SK-N-SH treated with all-trans-retinoic acid at 6 μM for 48 hours (cell line): ENCODE measurements at regions not wholly inside any gene's neighbourhood (a gene's known extent, or its start where the extent isn't known, plus 50 kb on each side); places are given as distances from the start of the nearest gene placed in this dataset.

Experiments used
- ATAC-seq: fragments of 200-7000 bp; cut with Tn5 transposase; 3 replicates; pipeline ENCODE4 v1.9.1; 2020; ENCODE audit warnings: mild to moderate bottlenecking, moderate library complexity
- ARNTL ChIP-seq: fragments of 450-650 bp; formaldehyde crosslinking; IDR thresholded peaks from 2 replicates; pipeline ENCODE4 v1.5.0; 2020; ENCODE audit warnings: low read depth, mild to moderate bottlenecking, moderate library complexity, borderline replicate concordance
- BACH2 ChIP-seq: fragments of 250-450 bp; sonication (Bioruptor Pico); IDR thresholded peaks from 2 replicates; pipeline ENCODE4 v1.9.0; 2021; ENCODE audit warnings: mild to moderate bottlenecking, borderline replicate concordance
- CREB5 ChIP-seq: fragments of 250-450 bp; sonication (Bioruptor Pico); IDR thresholded peaks from 2 replicates; pipeline ENCODE4 v1.5.1; 2020; ENCODE audit warnings: low read depth, mild to moderate bottlenecking, moderate library complexity
- ESRRG ChIP-seq: fragments of 250-450 bp; sonication (Bioruptor Pico); IDR thresholded peaks from 2 replicates; pipeline ENCODE4 v1.6.1; 2021; ENCODE audit warnings: mild to moderate bottlenecking
- GLIS3 ChIP-seq: fragments of 250-450 bp; sonication (Bioruptor Pico); IDR thresholded peaks from 2 replicates; pipeline ENCODE4 v1.5.0; 2020; ENCODE audit warnings: mild to moderate bottlenecking, moderate library complexity
- PATZ1 ChIP-seq: fragments of 250-450 bp; sonication (Bioruptor Pico); IDR thresholded peaks from 2 replicates; pipeline ENCODE4 v1.8.0; 2020; ENCODE audit warnings: mild to moderate bottlenecking, moderate library complexity, borderline replicate concordance
- PPARA ChIP-seq: fragments of 250-450 bp; sonication (Bioruptor Pico); IDR thresholded peaks from 2 replicates; pipeline ENCODE4 v1.5.0; 2020; ENCODE audit warnings: mild to moderate bottlenecking, borderline replicate concordance
- RARB ChIP-seq: fragments of 250-450 bp; sonication (Bioruptor Pico); IDR thresholded peaks from 2 replicates; pipeline ENCODE4 v1.8.0; 2021; ENCODE audit warnings: mild to moderate bottlenecking, moderate library complexity
- SNAI2 ChIP-seq: fragments of 250-450 bp; sonication (Bioruptor Pico); IDR thresholded peaks from 2 replicates; pipeline ENCODE4 v1.5.0; 2020; ENCODE audit warnings: mild to moderate bottlenecking, moderate library complexity
- TCF4 ChIP-seq: fragments of 250-450 bp; sonication (Bioruptor Pico); IDR thresholded peaks from 2 replicates; pipeline ENCODE4 v1.8.0; 2021; ENCODE audit warnings: mild to moderate bottlenecking, moderate library complexity, borderline replicate concordance
- TOX ChIP-seq: fragments of 250-450 bp; sonication (Bioruptor Pico); IDR thresholded peaks from 2 replicates; pipeline ENCODE4 v1.8.0; 2021; ENCODE audit warnings: mild to moderate bottlenecking, moderate library complexity, borderline replicate concordance
- TSHZ2 ChIP-seq: fragments of 250-450 bp; sonication (Bioruptor Pico); IDR thresholded peaks from 2 replicates; pipeline ENCODE4 v1.5.0; 2020; ENCODE audit warnings: mild to moderate bottlenecking, moderate library complexity
- ZC3H10 ChIP-seq: fragments of 250-450 bp; sonication (Bioruptor Pico); IDR thresholded peaks from 2 replicates; pipeline ENCODE4 v1.5.1; 2021; ENCODE audit warnings: mild to moderate bottlenecking, moderate library complexity
- ZFP3 ChIP-seq: fragments of 250-450 bp; sonication (Bioruptor Pico); IDR thresholded peaks from 2 replicates; pipeline ENCODE4 v1.5.0; 2020; ENCODE audit warnings: mild to moderate bottlenecking, moderate library complexity
- ZFP30 ChIP-seq: fragments of 450-650 bp; formaldehyde crosslinking; IDR thresholded peaks from 2 replicates; pipeline ENCODE4 v1.5.0; 2022; ENCODE audit warnings: mild to moderate bottlenecking, moderate library complexity
- ZNF70 ChIP-seq: fragments of 450-650 bp; formaldehyde crosslinking; IDR thresholded peaks from 2 replicates; pipeline ENCODE4 v1.5.0; 2020; ENCODE audit warnings: mild to moderate bottlenecking, moderate library complexity
- ZNF8 ChIP-seq: fragments of 450-650 bp; formaldehyde crosslinking; IDR thresholded peaks from 2 replicates; pipeline ENCODE4 v1.5.0; 2020; ENCODE audit warnings: mild to moderate bottlenecking, moderate library complexity

GRCh38 chr10:91711885-91712680 is 79.2 kb upstream of the PPP1R3C start (continued):
- TF ChIP-seq TSHZ2 (CRISPR knock-in tag) (no peak), SNAI2 (no peak)

- ATAC-seq, result no peak
- no peak for TF ChIP-seq TOX (CRISPR knock-in tag)
- no peak for TF ChIP-seq ESRRG (CRISPR knock-in tag)
Measured at GRCh38 chr10:91709394-91709798, 76.5 kb upstream of the PPP1R3C start.

GRCh38 chr10:91708174-91708861 is 75.4 kb upstream of the PPP1R3C start:
- no peak for ATAC-seq
- TF ChIP-seq BACH2 (CRISPR knock-in tag) (no peak), TOX (CRISPR knock-in tag) (no peak), CREB5 (CRISPR knock-in tag) (no peak), ZC3H10 (CRISPR knock-in tag) (no peak), ZFP3 (no peak)
- TF ChIP-seq, all 23 proteins: peak for 0

- TF ChIP-seq PATZ1 (CRISPR knock-in tag) (no peak), ZFP30 (no peak), GLIS3 (CRISPR knock-in tag) (no peak), PPARA (CRISPR knock-in tag) (no peak)
- no peak for ATAC-seq
Measured at GRCh38 chr10:91707236-91707635, 74.4 kb upstream of the PPP1R3C start.

GRCh38 chr10:91705948-91706670 is 73.2 kb upstream of the PPP1R3C start:
- ATAC-seq, result no peak
- TF ChIP-seq ZNF8 (CRISPR knock-in tag) (no peak), TCF4 (CRISPR knock-in tag) (no peak), ZNF70 (no peak), RARB (CRISPR knock-in tag) (no peak), CREB5 (CRISPR knock-in tag) (no peak), GLIS3 (CRISPR knock-in tag) (no peak), ARNTL (CRISPR knock-in tag) (no peak), BACH2 (CRISPR knock-in tag) (no peak)
